ENCODE measurements at regions not wholly inside any gene's neighbourhood (a gene's known extent, or its start where the extent isn't known, plus 50 kb on each side); places are given as distances from the start of the nearest gene placed in this dataset.
"Not testable (repeated sequence)": the region's sequence is repeated elsewhere in the genome, so short reads cannot be mapped to it uniquely, and the experiment has no call there.

DNA sequence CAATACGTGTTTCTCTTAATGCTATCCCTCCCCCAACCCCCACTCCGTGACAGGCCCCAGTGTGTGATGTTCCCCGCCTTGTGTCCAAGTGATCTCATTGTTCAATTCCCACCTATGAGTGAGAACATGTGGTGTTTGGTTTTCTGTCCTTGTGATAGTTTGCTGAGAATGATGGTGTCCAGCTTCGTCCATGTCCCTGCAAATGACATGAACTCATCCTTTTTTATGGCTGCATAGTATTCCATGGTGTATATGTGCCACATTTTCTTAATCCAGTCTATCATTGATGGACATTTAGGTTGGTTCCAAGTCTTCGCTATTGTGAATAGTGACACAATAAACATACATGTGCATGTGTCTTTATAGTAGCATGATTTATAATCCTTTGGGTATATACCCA is 52.5 kb downstream of the KIAA0408 start:
- H3K36me3 ChIP-seq; H3K27ac ChIP-seq; DNase-seq; H3K9me3 ChIP-seq; intact Hi-C loops (cut with DNase I; ENCODE audit: low total_unique reads); H3K27me3 ChIP-seq; H3K4me3 ChIP-seq; in situ Hi-C loops (cut with MboI; ENCODE audit: low sequenced_read_pairs in 4 of 4); ATAC-seq; H3K4me1 ChIP-seq: not testable (repeated sequence)

DNA sequence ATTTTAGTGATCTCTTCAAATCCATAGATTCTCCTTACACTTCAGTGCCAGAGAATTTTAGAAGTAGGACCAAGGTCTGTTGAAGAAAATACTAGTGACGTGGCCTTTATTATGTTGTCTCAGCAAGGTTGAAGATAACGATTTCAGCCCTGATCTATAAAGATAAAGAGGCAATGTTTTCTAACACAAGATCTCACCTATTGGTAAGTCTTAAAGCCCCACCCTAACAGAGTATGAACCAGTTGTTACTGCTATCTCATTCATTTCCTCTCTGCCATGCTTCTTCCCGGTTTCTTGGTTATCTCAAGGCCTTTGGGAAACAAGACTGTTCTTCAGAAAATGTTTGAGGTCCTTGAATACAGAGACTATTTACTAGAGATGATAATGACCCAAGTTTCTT is 53.1 kb downstream of the KIAA0408 start:
- no peaks in the 10 kb centered on the region for H3K27me3 ChIP-seq
- H3K9me3 ChIP-seq: no peaks in the 10 kb centered on the region
- intact Hi-C loops (cut with DNase I; ENCODE audit: low total_unique reads): no loop called here
- H3K36me3 ChIP-seq: no peaks in the 10 kb centered on the region
- in situ Hi-C loops (cut with MboI; ENCODE audit: low sequenced_read_pairs in 4 of 4): no loop called here
- no peak for DNase-seq
- H3K27ac ChIP-seq: no peak overlapping the region
- no peak overlapping the region for H3K4me3 ChIP-seq
- no peak for ATAC-seq
- H3K4me1 ChIP-seq: peaks cover 3 to 6% of the 10 kb centered on the region in 2 donors
- TF ChIP-seq CTCF (IDR thresholded peaks at IDR 0.05 in 4 of 5, conservative IDR thresholded peaks at IDR 0.05 in 1 of 5): no peak
- no peak for TF ChIP-seq POLR2A (IDR thresholded peaks at IDR 0.05)

GRCh38 chr6:127404594-127405178 is 54.5 kb downstream of the KIAA0408 start:
- Histone ChIP-seq H3K27me3 (no peaks in the 10 kb centered on the region), H3K36me3 (no peaks in the 10 kb centered on the region), H3K9me3 (no peaks in the 10 kb centered on the region), H3K4me1 (peaks cover 3 to 6% of the 10 kb centered on the region in 2 donors), H3K4me3 (no peak overlapping the region), H3K27ac (no peak overlapping the region)
- intact Hi-C loops (cut with DNase I; ENCODE audit: low total_unique reads) (no loop called here), in situ Hi-C loops (cut with MboI; ENCODE audit: low sequenced_read_pairs in 4 of 4) (no loop called here)
- no peak for DNase-seq
- no peak for TF ChIP-seq POLR2A (IDR thresholded peaks at IDR 0.05)
- no peak for TF ChIP-seq CTCF (IDR thresholded peaks at IDR 0.05 in 4 of 5, conservative IDR thresholded peaks at IDR 0.05 in 1 of 5)
- ATAC-seq: no peak

DNA sequence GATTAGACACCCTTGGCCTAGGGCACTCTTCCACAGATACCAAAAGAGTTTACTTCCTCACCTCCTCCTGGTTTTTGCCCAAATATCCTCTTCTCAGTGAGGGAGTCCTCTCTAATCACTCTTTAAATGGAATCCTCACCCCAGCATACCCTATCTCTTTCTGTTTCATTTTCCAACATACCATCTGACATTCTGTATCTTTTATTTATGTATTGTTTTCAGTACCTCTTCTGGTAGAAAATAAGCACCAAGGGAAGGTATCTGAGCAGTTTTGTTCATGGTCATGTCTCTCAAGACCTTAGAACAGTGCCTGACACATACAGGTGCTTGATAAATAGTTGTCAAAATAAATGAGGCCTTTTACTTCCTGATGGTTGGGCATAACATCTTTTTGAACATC is 55.1 kb downstream of the KIAA0408 start:
- intact Hi-C loops (cut with DNase I; ENCODE audit: low total_unique reads) (no loop called here), in situ Hi-C loops (cut with MboI; ENCODE audit: low sequenced_read_pairs in 4 of 4) (no loop called here)
- Histone ChIP-seq H3K4me3 (no peak overlapping the region), H3K4me1 (peaks cover 3 to 6% of the 10 kb centered on the region in 2 donors), H3K27ac (no peak overlapping the region), H3K36me3 (no peaks in the 10 kb centered on the region), H3K9me3 (no peaks in the 10 kb centered on the region), H3K27me3 (no peaks in the 10 kb centered on the region)
- DNase-seq: no peak
- TF ChIP-seq POLR2A (IDR thresholded peaks at IDR 0.05) (no peak), CTCF (IDR thresholded peaks at IDR 0.05 in 4 of 5, conservative IDR thresholded peaks at IDR 0.05 in 1 of 5) (no peak)
- ATAC-seq: no peak

DNA sequence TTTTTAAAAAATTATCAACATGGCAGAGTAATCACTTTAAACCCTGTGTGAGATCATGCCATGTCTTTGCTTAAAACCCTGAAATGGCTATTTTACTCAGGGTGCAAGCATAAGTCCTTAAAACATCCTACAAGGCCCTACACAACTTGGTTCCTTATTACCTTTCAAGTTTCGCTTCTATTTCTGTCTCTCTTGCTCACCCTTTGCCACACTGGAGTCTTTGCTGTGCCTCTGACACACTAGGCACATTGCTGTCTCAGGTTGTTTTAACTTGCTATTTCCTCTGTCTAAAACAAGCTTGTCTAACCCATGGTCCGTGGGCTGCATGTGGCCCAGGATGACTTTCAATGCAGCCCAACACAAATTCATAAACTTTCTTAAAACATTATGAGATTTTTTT is 55.6 kb downstream of the KIAA0408 start:
- no peak overlapping the region for H3K27ac ChIP-seq
- no peak overlapping the region for H3K4me3 ChIP-seq
- H3K36me3 ChIP-seq: no peaks in the 10 kb centered on the region
- no peak for DNase-seq
- H3K9me3 ChIP-seq: no peaks in the 10 kb centered on the region
- intact Hi-C loops (cut with DNase I; ENCODE audit: low total_unique reads): no loop called here
- ATAC-seq: peak; percentile 47 to 87
- no peaks in the 10 kb centered on the region for H3K27me3 ChIP-seq
- no peak for TF ChIP-seq CTCF (IDR thresholded peaks at IDR 0.05 in 4 of 5, conservative IDR thresholded peaks at IDR 0.05 in 1 of 5)
- no peak for TF ChIP-seq POLR2A (IDR thresholded peaks at IDR 0.05)
- H3K4me1 ChIP-seq: peaks cover 3 to 6% of the 10 kb centered on the region in 2 donors
- in situ Hi-C loops (cut with MboI; ENCODE audit: low sequenced_read_pairs in 4 of 4): no loop called here

Data from gastrocnemius medialis (tissue), 4 donors.